ENCODE measurements at regions not wholly inside any gene's neighbourhood (a gene's known extent, or its start where the extent isn't known, plus 50 kb on each side); places are given as distances from the start of the nearest gene placed in this dataset.
"Not testable (repeated sequence)": the region's sequence is repeated elsewhere in the genome, so short reads cannot be mapped to it uniquely, and the experiment has no call there.

DNA sequence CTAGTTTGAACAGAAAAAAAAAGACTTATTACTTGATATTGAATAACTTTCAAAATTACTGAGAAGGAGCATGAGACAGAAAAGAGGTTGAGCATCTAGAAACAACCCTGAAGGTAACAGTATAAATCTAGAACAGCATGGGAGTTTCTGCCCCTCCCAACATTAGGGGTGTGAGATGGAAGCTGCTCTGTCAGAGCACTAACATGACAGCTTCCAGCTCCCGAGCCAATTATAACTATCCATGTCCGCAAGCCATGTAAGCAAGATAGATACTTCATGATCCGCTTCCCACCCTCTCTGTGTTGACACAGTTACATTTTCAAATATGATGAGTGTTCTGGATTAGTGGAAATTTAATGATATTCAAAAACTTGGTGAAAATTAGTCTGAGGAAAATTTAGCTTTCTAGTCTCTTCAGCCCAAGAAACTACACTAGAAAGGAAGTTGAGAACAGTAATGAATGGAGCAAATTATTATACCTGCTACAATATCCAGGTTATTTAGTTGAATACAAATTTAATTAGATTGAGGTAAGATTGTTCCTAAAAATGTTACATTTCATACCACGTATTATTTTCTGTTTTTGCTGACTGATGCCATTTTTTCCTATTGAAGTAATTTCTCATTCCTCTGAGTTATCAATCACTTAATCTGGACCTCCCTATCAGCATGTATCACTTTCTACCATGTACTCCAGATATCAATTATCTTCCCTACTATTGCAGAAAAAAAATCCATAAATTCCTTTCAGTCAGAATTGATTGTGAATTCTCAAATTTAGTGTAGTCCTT, 129.3 kb upstream of the SLIT2 start:
- DNase-seq = no peak

- no peak for DNase-seq
Observed at GRCh38 chr4:20119141-20119540, 132.6 kb upstream of the SLIT2 start.

- DNase-seq = no peak
Observed at GRCh38 chr4:20109391-20109790, 142.3 kb upstream of the SLIT2 start.

DNA sequence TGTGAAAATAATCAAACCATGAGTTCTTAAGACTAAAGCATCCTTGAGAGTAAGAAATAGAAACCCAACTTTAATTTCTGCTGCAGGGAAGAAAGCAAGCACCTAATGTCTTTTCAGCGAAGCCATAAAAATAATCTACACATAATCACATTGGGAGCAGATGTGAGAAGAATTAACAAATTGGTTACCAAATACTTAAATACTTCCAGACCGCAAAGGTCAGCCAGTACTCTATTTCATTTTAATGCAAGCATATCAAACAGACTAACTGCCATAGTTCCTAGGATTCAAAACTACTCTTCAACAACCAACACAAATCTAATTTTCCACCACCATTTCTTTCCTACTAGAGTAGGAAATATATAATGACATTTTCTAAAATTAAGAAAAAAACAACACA, 144.8 kb upstream of the SLIT2 start:
- no peak for DNase-seq

- DNase-seq = no peak
Observed at GRCh38 chr4:20101831-20102230, 149.9 kb upstream of the SLIT2 start.

GRCh38 chr4:20096911-20097310, 154.8 kb upstream of the SLIT2 start:
- no peak for DNase-seq

- DNase-seq = no peak
Observed at GRCh38 chr4:20095805-20096541, 155.7 kb upstream of the SLIT2 start.

DNA sequence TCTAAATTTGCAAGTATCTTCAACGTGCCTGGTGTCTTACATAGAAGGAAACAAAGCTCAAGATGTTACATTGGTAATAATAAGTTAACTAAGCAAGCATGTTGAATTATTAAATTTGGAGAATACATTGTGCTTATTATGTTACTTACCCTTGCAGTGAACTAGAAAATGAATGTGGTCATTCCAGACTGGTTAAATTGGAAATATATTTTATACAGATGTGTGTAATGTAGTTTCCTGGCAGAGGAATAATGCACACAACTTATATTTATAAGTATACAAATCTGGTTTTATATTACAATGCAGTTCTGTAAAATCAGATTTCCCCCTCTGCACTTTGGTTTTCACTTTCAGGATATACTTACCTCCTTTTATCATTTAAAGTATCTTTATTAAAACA, 159.9 kb upstream of the SLIT2 start:
- DNase-seq = no peak

- no peak for DNase-seq
Observed at GRCh38 chr4:20087522-20087911, 164.2 kb upstream of the SLIT2 start.

GRCh38 chr4:20086799-20087521, 164.7 kb upstream of the SLIT2 start:
- no peak for DNase-seq

DNA sequence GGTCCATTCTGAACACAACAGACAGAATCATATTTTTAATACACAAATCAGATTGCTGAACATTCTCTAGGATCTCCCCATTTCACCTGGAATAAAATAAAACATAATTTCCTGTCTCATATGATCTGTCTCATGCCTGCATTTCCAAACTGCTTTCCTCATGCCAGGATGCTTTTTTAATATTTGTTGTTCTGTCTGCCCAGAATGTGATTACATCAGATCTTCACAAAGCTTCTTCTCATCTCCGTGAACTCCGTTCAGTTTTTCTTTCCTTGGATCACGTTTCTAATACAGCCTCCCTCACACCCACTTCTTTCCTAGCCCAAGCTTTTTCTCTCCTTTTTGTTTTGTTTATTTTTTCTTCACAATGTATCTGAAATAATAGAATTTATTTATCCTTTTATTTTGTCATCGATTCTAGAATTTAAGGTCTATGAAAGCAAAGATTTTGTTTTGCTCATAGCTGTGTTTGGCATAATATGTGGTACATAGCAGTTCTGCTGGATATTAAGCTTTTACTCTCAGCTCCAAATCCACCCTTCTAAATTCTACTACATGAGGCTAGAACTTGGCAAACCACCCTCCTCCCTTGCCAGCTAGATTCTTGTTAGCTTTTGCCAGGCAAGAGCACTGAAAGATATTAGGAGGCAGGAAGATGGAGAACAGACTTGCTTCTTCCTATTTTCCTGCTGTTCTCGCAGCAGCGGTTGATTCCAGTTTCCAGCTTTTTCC, 165.5 kb upstream of the SLIT2 start:
- DNase-seq = no peak

- no peak for DNase-seq
Observed at GRCh38 chr4:20085653-20086052, 166.1 kb upstream of the SLIT2 start.

DNA sequence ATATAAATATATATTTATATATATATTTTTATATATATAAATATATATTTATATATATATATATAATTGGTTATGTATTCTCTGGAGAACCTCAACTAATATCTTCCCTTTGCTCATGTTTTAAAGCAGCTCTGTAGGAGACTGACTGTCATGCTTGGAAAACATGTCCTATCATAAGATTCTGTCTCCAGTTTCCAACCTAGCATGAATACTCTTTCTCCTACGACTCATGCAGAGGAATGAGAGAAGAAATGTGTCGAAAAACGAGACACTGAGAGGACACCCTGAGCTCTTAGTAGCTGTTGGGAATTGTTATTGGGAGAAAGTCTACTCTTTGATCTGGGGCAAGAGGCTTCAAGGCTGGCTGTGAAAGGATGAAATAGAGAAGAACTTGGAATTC, 166.5 kb upstream of the SLIT2 start:
- no peak for DNase-seq

GRCh38 chr4:20084488-20084887, 167.2 kb upstream of the SLIT2 start:
- no peak for DNase-seq

GRCh38 chr4:20078644-20079043, 173.1 kb upstream of the SLIT2 start:
- no peak for DNase-seq

- DNase-seq = no peak
Observed at GRCh38 chr4:20075248-20075871, 176.3 kb upstream of the SLIT2 start.

- no peak for DNase-seq
Observed at GRCh38 chr4:20074450-20074849, 177.3 kb upstream of the SLIT2 start.

- no peak for DNase-seq
Observed at GRCh38 chr4:20065952-20066351, 185.8 kb upstream of the SLIT2 start.

- DNase-seq = not testable (repeated sequence)
Observed at GRCh38 chr4:20062857-20063256, 188.8 kb upstream of the SLIT2 start.

DNA sequence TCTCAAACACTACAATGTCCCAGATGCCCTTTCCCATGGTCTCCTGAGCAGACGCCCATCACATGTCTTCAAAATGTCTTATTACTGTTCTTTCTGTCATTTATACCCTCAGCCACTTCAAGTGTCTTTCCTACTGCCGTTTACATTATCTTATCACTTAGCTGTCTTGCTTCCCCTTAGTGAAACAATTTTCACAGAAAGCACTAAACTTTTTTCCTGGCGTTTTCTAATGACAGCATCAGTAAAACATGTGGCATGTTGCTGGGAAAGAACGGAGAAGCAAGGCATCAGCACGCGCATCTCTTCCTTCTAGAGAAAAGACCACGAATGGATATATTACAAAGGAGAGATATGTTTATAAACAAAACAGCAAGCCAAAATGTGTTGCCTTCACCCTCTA, 189.7 kb upstream of the SLIT2 start:
- DNase-seq = no peak

DNA sequence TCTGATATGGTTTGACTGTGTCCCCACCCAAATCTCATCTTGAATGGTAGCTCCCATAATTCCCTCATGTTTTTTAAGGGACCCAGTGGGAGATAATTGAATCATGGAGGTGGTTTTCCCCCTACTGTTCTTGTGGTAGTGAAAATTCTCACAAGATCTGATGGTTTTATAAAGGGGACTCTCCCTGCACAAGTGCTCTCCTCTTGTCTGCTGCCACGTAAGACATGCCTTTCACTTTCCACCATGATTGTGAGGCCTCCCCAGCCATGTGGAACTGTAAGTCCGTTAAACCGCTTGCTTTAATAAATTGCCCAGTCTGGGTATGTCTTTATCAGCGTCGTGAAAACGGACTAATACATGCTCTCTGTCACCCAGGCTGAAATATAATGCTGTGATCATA, 200.9 kb upstream of the SLIT2 start:
- DNase-seq = no peak

GRCh38 chr4:20049889-20050288, 201.8 kb upstream of the SLIT2 start:
- DNase-seq = no peak
